GM23338 (cell line): ENCODE measurements at regions not wholly inside any gene's neighbourhood (a gene's known extent, or its start where the extent isn't known, plus 50 kb on each side); places are given as distances from the start of the nearest gene placed in this dataset.

Experiments
- ATAC-seq: fragments of 200-7000 bp; cut with Tn5 transposase; 3 replicates; pipeline ENCODE4 v1.9.1; 2020
- DNase-seq: peaks from one replicate; pipeline ENCODE4 v3.0.0-alpha.2; 2015; ENCODE audit warnings: low spot score
- H2AFZ ChIP-seq: fragments of 200-600 bp; sonication (generic); 2 replicates; pipeline ENCODE4 v1.8.0; 2016; ENCODE audit warnings: antibody characterized with exemption, mild to moderate bottlenecking, moderate library complexity
- H3F3A ChIP-seq: fragments of 200-600 bp; sonication (generic); replicated peaks from 2 replicates; pipeline ENCODE4 v1.8.0; 2017; ENCODE audit warnings: antibody characterized with exemption, mixed run types, low read depth
- H3K27ac ChIP-seq: fragments of 200-600 bp; sonication (generic); 2 replicates; pipeline ENCODE4 v1.6.1; 2016; ENCODE audit warnings: low read depth
- H3K27me3 ChIP-seq: fragments of 200-600 bp; sonication (generic); 2 replicates; pipeline ENCODE4 v1.8.0; 2016; ENCODE audit warnings: mild to moderate bottlenecking, mixed run types, moderate library complexity; ENCODE audit not compliant: insufficient read depth
- H3K36me3 ChIP-seq: fragments of 200-600 bp; sonication (generic); 2 replicates; pipeline ENCODE4 v1.8.0; 2016; ENCODE audit warnings: mild to moderate bottlenecking; ENCODE audit not compliant: insufficient read depth
- H3K4me1 ChIP-seq: fragments of 200-600 bp; sonication (generic); 2 replicates; pipeline ENCODE4 v1.8.0; 2016; ENCODE audit warnings: mild to moderate bottlenecking, moderate library complexity; ENCODE audit not compliant: insufficient read depth
- H3K4me2 ChIP-seq: fragments of 200-600 bp; sonication (generic); 2 replicates; pipeline ENCODE4 v1.7.1; 2017; ENCODE audit warnings: mixed run types
- H3K4me3 ChIP-seq: fragments of 200-600 bp; sonication (generic); 2 replicates; pipeline ENCODE4 v1.6.1; 2016; ENCODE audit warnings: mixed run types
- H3K79me2 ChIP-seq: fragments of 200-600 bp; sonication (generic); replicated peaks from 2 replicates; pipeline ENCODE4 v1.8.0; 2017; ENCODE audit warnings: mild to moderate bottlenecking; ENCODE audit not compliant: insufficient read depth
- H3K9me2 ChIP-seq: fragments of 200-600 bp; sonication (generic); 2 replicates; pipeline ENCODE4 v1.8.0; 2017; ENCODE audit not compliant: insufficient read depth
- H4K20me1 ChIP-seq: fragments of 200-600 bp; sonication (generic); replicated peaks from 2 replicates; pipeline ENCODE4 v1.8.0; 2017; ENCODE audit warnings: mild to moderate bottlenecking; ENCODE audit not compliant: insufficient read depth
- H3K27ac Mint-ChIP-seq: 2 replicates; pipeline ENCODE4 v1.8.0; 2020; ENCODE audit warnings: inconsistent platforms, mild to moderate bottlenecking, moderate library complexity, mixed read lengths
- H3K27me3 Mint-ChIP-seq: 3 replicates; pipeline ENCODE4 v1.8.0; 2022; ENCODE audit warnings: low read depth, mild to moderate bottlenecking, moderate library complexity, mixed read lengths, inconsistent platforms; ENCODE audit not compliant: insufficient read depth, poor library complexity
- H3K36me3 Mint-ChIP-seq: 3 replicates; pipeline ENCODE4 v1.8.0; 2021; ENCODE audit warnings: low read depth, mild to moderate bottlenecking, inconsistent platforms, moderate library complexity, mixed read lengths
- H3K4me1 Mint-ChIP-seq: 3 replicates; pipeline ENCODE4 v1.8.0; 2020; ENCODE audit warnings: mild to moderate bottlenecking, inconsistent platforms, mixed read lengths
- H3K4me3 Mint-ChIP-seq: 3 replicates; pipeline ENCODE4 v1.8.0; 2021; ENCODE audit warnings: moderate library complexity, mild to moderate bottlenecking, inconsistent platforms, mixed read lengths
- H3K9me3 Mint-ChIP-seq: 3 replicates; pipeline ENCODE4 v1.8.0; 2020; ENCODE audit warnings: moderate library complexity, mild to moderate bottlenecking, inconsistent platforms, mixed read lengths
- CREB1 ChIP-seq: fragments of 250-450 bp; sonication (Bioruptor Pico); IDR thresholded peaks from 2 replicates; pipeline ENCODE4 v1.5.0; 2020; ENCODE audit warnings: low read depth, mild to moderate bottlenecking, moderate library complexity
- CTCF ChIP-seq, 2 experiments: fragments of 200-600 bp in 1 of 2; sonication (generic) in 1 of 2; conservative IDR thresholded peaks; 2 replicates each; pipeline versions ENCODE4 v1.5.1 to v1.6.1; 2016 to 2017; ENCODE audit warnings: antibody characterized with exemption in 2 of 2, low read depth in 2 of 2, mild to moderate bottlenecking in 2 of 2, moderate library complexity in 1 of 2
- ETS1 ChIP-seq: IDR thresholded peaks from 2 replicates; pipeline ENCODE4 v1.6.1; 2016; ENCODE audit warnings: antibody characterized with exemption
- EZH2 ChIP-seq: fragments of 200-600 bp; sonication (generic); IDR thresholded peaks from one replicate; pipeline ENCODE4 v1.8.0; 2017; ENCODE audit warnings: antibody characterized with exemption, mild to moderate bottlenecking, low read depth; ENCODE audit not compliant: unreplicated experiment
- EZH2phosphoT487 ChIP-seq: fragments of 200-600 bp; sonication (generic); IDR thresholded peaks from one replicate; pipeline ENCODE4 v1.8.1; 2018; ENCODE audit warnings: antibody characterized with exemption; ENCODE audit not compliant: unreplicated experiment
- JUNB ChIP-seq: IDR thresholded peaks from one replicate; pipeline ENCODE4 v1.6.1; 2016; ENCODE audit warnings: antibody characterized with exemption; ENCODE audit not compliant: unreplicated experiment
- NANOG ChIP-seq: IDR thresholded peaks from 2 replicates; pipeline ENCODE4 v1.6.1; 2016; ENCODE audit warnings: antibody characterized with exemption, borderline replicate concordance
- POLR2AphosphoS5 ChIP-seq: IDR thresholded peaks from 2 replicates; pipeline ENCODE4 v1.6.1; 2016; ENCODE audit warnings: antibody characterized with exemption, low read depth
- STAT1 ChIP-seq: IDR thresholded peaks from one replicate; pipeline ENCODE4 v1.6.1; 2016; ENCODE audit warnings: antibody characterized with exemption; ENCODE audit not compliant: unreplicated experiment
- ZNF114 ChIP-seq: fragments of 250-450 bp; sonication (Bioruptor Pico); IDR thresholded peaks from 2 replicates; pipeline ENCODE4 v1.5.0; 2020; ENCODE audit warnings: mild to moderate bottlenecking, moderate library complexity
- ZNF331 ChIP-seq: fragments of 250-450 bp; sonication (Bioruptor Pico); IDR thresholded peaks from 2 replicates; pipeline ENCODE4 v1.5.0; 2020; ENCODE audit warnings: low read depth, mild to moderate bottlenecking, moderate library complexity
- TF ChIP-seq, protein P1 (sequence below): IDR thresholded peaks from one replicate; pipeline ENCODE4 v1.6.1; 2018; ENCODE audit warnings: antibody characterized with exemption; ENCODE audit not compliant: unreplicated experiment

DNA sequence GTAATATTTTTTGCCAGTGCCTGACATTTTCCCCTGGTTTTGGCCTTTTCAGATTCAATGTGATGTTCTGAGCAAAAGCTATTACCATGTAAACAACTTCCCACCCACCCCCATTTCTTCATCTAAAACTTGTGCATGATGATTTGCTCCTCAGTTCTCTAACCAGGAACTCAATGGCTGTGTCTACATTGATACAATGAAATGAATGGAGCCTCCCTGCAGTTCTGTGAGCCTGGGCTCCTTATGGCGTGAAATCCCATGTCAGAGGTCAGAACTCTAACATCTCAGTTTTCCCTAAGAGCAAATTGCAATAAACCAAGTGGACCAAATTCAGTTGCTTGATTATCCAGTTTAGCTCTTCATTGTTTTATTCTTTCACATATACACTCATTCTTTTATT, 534.8 kb upstream of the LCORL start:
- Histone ChIP-seq H3K9me2 (0 out of 2 replicates have a peak, but pooled peaks cover 4% of the 10 kb centered on the region), H4K20me1 (no peaks in the 10 kb centered on the region), H3K4me3 (no peak overlapping the region), H3F3A (no peaks in the 10 kb centered on the region), H2AFZ (peak overlapping the region; percentile 43; the same call in 1 of the 2 replicates), H3K36me3 (no peaks in the 10 kb centered on the region), H3K4me1 (peaks cover 12% of the 10 kb centered on the region), H3K79me2 (no peaks in the 10 kb centered on the region), H3K4me2 (no peak overlapping the region), H3K27me3 (no peaks in the 10 kb centered on the region), H3K27ac (no peak overlapping the region)
- no peak overlapping the region for H3K4me3 Mint-ChIP-seq
- DNase-seq (no peak), ATAC-seq (no peak)
- no peaks in the 10 kb centered on the region for H3K27me3 Mint-ChIP-seq
- H3K9me3 Mint-ChIP-seq = peaks cover 13% of the 10 kb centered on the region; the same call in 2 of the 3 replicates
- H3K36me3 Mint-ChIP-seq = peaks cover 3% of the 10 kb centered on the region; the same call in 1 of the 3 replicates
- no peak overlapping the region for H3K27ac Mint-ChIP-seq
- H3K4me1 Mint-ChIP-seq = peaks cover 16% of the 10 kb centered on the region
- TF ChIP-seq, protein P1, sequence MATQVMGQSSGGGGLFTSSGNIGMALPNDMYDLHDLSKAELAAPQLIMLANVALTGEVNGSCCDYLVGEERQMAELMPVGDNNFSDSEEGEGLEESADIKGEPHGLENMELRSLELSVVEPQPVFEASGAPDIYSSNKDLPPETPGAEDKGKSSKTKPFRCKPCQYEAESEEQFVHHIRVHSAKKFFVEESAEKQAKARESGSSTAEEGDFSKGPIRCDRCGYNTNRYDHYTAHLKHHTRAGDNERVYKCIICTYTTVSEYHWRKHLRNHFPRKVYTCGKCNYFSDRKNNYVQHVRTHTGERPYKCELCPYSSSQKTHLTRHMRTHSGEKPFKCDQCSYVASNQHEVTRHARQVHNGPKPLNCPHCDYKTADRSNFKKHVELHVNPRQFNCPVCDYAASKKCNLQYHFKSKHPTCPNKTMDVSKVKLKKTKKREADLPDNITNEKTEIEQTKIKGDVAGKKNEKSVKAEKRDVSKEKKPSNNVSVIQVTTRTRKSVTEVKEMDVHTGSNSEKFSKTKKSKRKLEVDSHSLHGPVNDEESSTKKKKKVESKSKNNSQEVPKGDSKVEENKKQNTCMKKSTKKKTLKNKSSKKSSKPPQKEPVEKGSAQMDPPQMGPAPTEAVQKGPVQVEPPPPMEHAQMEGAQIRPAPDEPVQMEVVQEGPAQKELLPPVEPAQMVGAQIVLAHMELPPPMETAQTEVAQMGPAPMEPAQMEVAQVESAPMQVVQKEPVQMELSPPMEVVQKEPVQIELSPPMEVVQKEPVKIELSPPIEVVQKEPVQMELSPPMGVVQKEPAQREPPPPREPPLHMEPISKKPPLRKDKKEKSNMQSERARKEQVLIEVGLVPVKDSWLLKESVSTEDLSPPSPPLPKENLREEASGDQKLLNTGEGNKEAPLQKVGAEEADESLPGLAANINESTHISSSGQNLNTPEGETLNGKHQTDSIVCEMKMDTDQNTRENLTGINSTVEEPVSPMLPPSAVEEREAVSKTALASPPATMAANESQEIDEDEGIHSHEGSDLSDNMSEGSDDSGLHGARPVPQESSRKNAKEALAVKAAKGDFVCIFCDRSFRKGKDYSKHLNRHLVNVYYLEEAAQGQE = no peak
- TF ChIP-seq EZH2 (no peak), CREB1 (CRISPR knock-in tag) (no peak), ZNF331 (CRISPR knock-in tag) (no peak), EZH2phosphoT487 (no peak), NANOG (no peak), ZNF114 (no peak), STAT1 (no peak), CTCF (conservative IDR thresholded peaks at IDR 0.05; ENCODE audit: low read depth in 2 of 2) (no peak)

DNA sequence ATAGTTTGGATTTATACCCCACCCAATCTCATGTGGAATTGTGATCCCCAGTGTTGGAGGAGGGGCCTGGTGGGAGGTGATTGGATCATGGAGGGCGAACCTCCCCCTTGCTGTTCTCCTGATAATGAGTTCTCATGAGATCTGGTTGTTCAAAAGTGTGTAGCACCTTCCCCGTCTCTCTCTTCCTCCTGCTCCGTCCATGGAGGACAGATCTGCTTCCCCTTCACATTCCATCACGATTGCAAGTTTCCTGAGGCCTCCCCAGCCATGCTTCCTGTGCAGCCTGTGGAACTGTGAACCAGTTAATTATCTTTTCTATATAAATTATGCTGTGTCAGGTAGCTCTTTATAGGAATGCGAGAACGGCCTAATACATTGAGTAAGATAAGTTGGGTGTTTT, 518.8 kb upstream of the LCORL start:
- Mint-ChIP-seq H3K36me3 (no peaks in the 10 kb centered on the region), H3K4me1 (no peaks in the 10 kb centered on the region), H3K4me3 (no peak overlapping the region), H3K9me3 (no peaks in the 10 kb centered on the region), H3K27me3 (no peaks in the 10 kb centered on the region), H3K27ac (no peak overlapping the region; the same call in 1 of the 2 replicates)
- no peak for ATAC-seq
- H3K27me3 ChIP-seq = no peaks in the 10 kb centered on the region
- no peaks in the 10 kb centered on the region for H3K79me2 ChIP-seq
- no peak overlapping the region for H3K27ac ChIP-seq
- H3F3A ChIP-seq = no peaks in the 10 kb centered on the region
- DNase-seq = no peak
- H2AFZ ChIP-seq = no peak overlapping the region
- H4K20me1 ChIP-seq = no peaks in the 10 kb centered on the region
- H3K4me2 ChIP-seq = no peak overlapping the region
- H3K9me2 ChIP-seq = no peaks in the 10 kb centered on the region
- H3K36me3 ChIP-seq = no peaks in the 10 kb centered on the region
- H3K4me1 ChIP-seq = no peaks in the 10 kb centered on the region
- no peak overlapping the region for H3K4me3 ChIP-seq
- TF ChIP-seq ETS1 = no peak
- no peak for TF ChIP-seq EZH2
- no peak for TF ChIP-seq ZNF114
- no peak for TF ChIP-seq POLR2AphosphoS5
- no peak for TF ChIP-seq EZH2phosphoT487
- TF ChIP-seq JUNB = no peak
- TF ChIP-seq NANOG = no peak
- TF ChIP-seq, protein P1 = no peak
- TF ChIP-seq STAT1 = no peak
- no peak for TF ChIP-seq ZNF331 (CRISPR knock-in tag)
- TF ChIP-seq CREB1 (CRISPR knock-in tag) = no peak
